ENCODE measurements at regions not wholly inside any gene's neighbourhood (a gene's known extent, or its start where the extent isn't known, plus 50 kb on each side); places are given as distances from the start of the nearest gene placed in this dataset.

GRCh38 chr2:150046211-150046610 is 441.3 kb downstream of the RND3 start:
- no peak for TF ChIP-seq EZH2 (IDR thresholded peaks at IDR 0.05; ENCODE audit: low read length)
- TF ChIP-seq CTCF (optimal IDR thresholded peaks at IDR 0.05 in 1 of 3, IDR thresholded peaks at IDR 0.05 in 1 of 3, conservative IDR thresholded peaks at IDR 0.05 in 1 of 3; ENCODE audit: extremely low read depth in 1 of 3, insufficient read depth in 2 of 3, low read length in 3 of 3), result no peak
- Histone ChIP-seq H3K4me2 (ENCODE audit: control insufficient read depth, extremely low read depth, insufficient read depth, low read depth, low read length) (no peak overlapping the region), H3K9ac (ENCODE audit: control insufficient read depth, extremely low read depth, insufficient read depth, low read length) (no peak overlapping the region), H3K4me1 (ENCODE audit: control insufficient read depth, extremely low read depth, insufficient read depth, low read length) (peaks cover 3% of the 10 kb centered on the region), H2AFZ (ENCODE audit: control insufficient read depth, low read length) (no peak overlapping the region), H3K4me3 (ENCODE audit: control insufficient read depth in 2 of 3, extremely low read depth in 1 of 3, insufficient read depth in 2 of 3, low read depth in 1 of 3, low read length in 3 of 3) (no peak overlapping the region), H3K9me1 (ENCODE audit: control insufficient read depth, extremely low read depth, insufficient read depth, low read length) (no peaks in the 10 kb centered on the region), H3K27me3 (ENCODE audit: control insufficient read depth, extremely low read depth, insufficient read depth, low read length) (no peaks in the 10 kb centered on the region), H3K9me3 (ENCODE audit: control insufficient read depth, low read depth, low read length) (no peaks in the 10 kb centered on the region), H4K20me1 (ENCODE audit: control insufficient read depth, extremely low read depth, insufficient read depth, low read length) (no peaks in the 10 kb centered on the region), H3K36me3 (ENCODE audit: control insufficient read depth in 2 of 2, extremely low read depth in 1 of 2, insufficient read depth in 2 of 2, low read length in 2 of 2) (no peaks in the 10 kb centered on the region), H3K27ac (ENCODE audit: control insufficient read depth, insufficient read depth, low read length) (no peak overlapping the region), H3K79me2 (ENCODE audit: control insufficient read depth, insufficient read depth, low read length) (no peaks in the 10 kb centered on the region)
- peak; percentile 52 for FAIRE-seq
- dilution Hi-C loops (cut with MboI; ENCODE audit: extremely low pct_ligation_motif_present, low sequenced_read_pairs), result no loop called here
- DNase-seq (ENCODE audit: low read depth, low spot score), result no peak

GRCh38 chr2:150045601-150046000 is 441.9 kb downstream of the RND3 start:
- Histone ChIP-seq H3K79me2 (ENCODE audit: control insufficient read depth, insufficient read depth, low read length) (no peaks in the 10 kb centered on the region), H3K9me3 (ENCODE audit: control insufficient read depth, low read depth, low read length) (no peaks in the 10 kb centered on the region), H3K27ac (ENCODE audit: control insufficient read depth, insufficient read depth, low read length) (no peak overlapping the region), H3K36me3 (ENCODE audit: control insufficient read depth in 2 of 2, extremely low read depth in 1 of 2, insufficient read depth in 2 of 2, low read length in 2 of 2) (no peaks in the 10 kb centered on the region), H3K4me1 (ENCODE audit: control insufficient read depth, extremely low read depth, insufficient read depth, low read length) (peaks cover 3% of the 10 kb centered on the region), H3K4me2 (ENCODE audit: control insufficient read depth, extremely low read depth, insufficient read depth, low read depth, low read length) (no peak overlapping the region), H3K9me1 (ENCODE audit: control insufficient read depth, extremely low read depth, insufficient read depth, low read length) (no peaks in the 10 kb centered on the region), H3K4me3 (ENCODE audit: control insufficient read depth in 2 of 3, extremely low read depth in 1 of 3, insufficient read depth in 2 of 3, low read depth in 1 of 3, low read length in 3 of 3) (no peak overlapping the region), H3K9ac (ENCODE audit: control insufficient read depth, extremely low read depth, insufficient read depth, low read length) (no peak overlapping the region), H2AFZ (ENCODE audit: control insufficient read depth, low read length) (no peak overlapping the region), H4K20me1 (ENCODE audit: control insufficient read depth, extremely low read depth, insufficient read depth, low read length) (no peaks in the 10 kb centered on the region), H3K27me3 (ENCODE audit: control insufficient read depth, extremely low read depth, insufficient read depth, low read length) (no peaks in the 10 kb centered on the region)
- dilution Hi-C loops (cut with MboI; ENCODE audit: extremely low pct_ligation_motif_present, low sequenced_read_pairs), result no loop called here
- no peak for FAIRE-seq
- TF ChIP-seq CTCF (optimal IDR thresholded peaks at IDR 0.05 in 1 of 3, IDR thresholded peaks at IDR 0.05 in 1 of 3, conservative IDR thresholded peaks at IDR 0.05 in 1 of 3; ENCODE audit: extremely low read depth in 1 of 3, insufficient read depth in 2 of 3, low read length in 3 of 3) (no peak), EZH2 (IDR thresholded peaks at IDR 0.05; ENCODE audit: low read length) (no peak)
- no peak for DNase-seq (ENCODE audit: low read depth, low spot score)

Measured in keratinocyte (primary cell).